PC-3 (cell line): ENCODE measurements at regions not wholly inside any gene's neighbourhood (a gene's known extent, or its start where the extent isn't known, plus 50 kb on each side); places are given as distances from the start of the nearest gene placed in this dataset.

Experiments used
- ATAC-seq: fragments of 200-7000 bp; cut with Tn5 transposase; 2 replicates; pipeline ENCODE4 v1.9.1; 2020; ENCODE audit warnings: mild to moderate bottlenecking, moderate library complexity
- BruUV-seq: library from RNA; stranded (reverse); fragments of 400-500 nt; replicated peaks from 2 replicates; lab custom pipeline; 2021; lab: Mats Ljungman, UMichigan
- CTCF ChIA-PET: fragments of 300-600 bp; sonication (Branson Sonifier 250); formaldehyde crosslinking; loops from one replicate; lab custom pipeline; 2022; ENCODE audit warnings: antibody characterized with exemption; lab: Charles Lee
- POLR2A ChIA-PET: fragments of 300-600 bp; sonication (Branson Sonifier 250); formaldehyde crosslinking; loops from one replicate; lab custom pipeline; 2022; ENCODE audit warnings: antibody characterized with exemption; ENCODE audit not compliant: unreplicated experiment; lab: Charles Lee
- DNase-seq: peaks from one replicate; pipeline ENCODE4 v3.0.0-alpha.2; 2015
- H2AFZ ChIP-seq: fragments of 300-600 bp; sonication (generic); 2 replicates; pipeline ENCODE4 v1.6.0; 2016; ENCODE audit warnings: antibody characterized with exemption, low read length
- H3F3A ChIP-seq: fragments of 300-600 bp; sonication (generic); one replicate; pipeline ENCODE4 v1.6.0; 2017; ENCODE audit warnings: antibody characterized with exemption, low read length, control low read depth, mild to moderate bottlenecking; ENCODE audit not compliant: unreplicated experiment
- H3K27ac ChIP-seq: fragments of 300-600 bp; sonication (generic); 2 replicates; pipeline ENCODE4 v1.5.1; 2016; ENCODE audit warnings: mild to moderate bottlenecking, low read length
- H3K27me3 ChIP-seq: fragments of 300-600 bp; sonication (generic); 2 replicates; pipeline ENCODE4 v1.6.1; 2016; ENCODE audit warnings: low read length, mixed read lengths
- H3K36me3 ChIP-seq: fragments of 300-600 bp; sonication (generic); 2 replicates; pipeline ENCODE4 v1.6.1; 2016; ENCODE audit warnings: low read depth, mixed run types, low read length, mixed read lengths
- H3K4me1 ChIP-seq: fragments of 300-600 bp; sonication (generic); 2 replicates; pipeline ENCODE4 v1.5.1; 2016; ENCODE audit warnings: low read length; ENCODE audit not compliant: insufficient read depth
- H3K4me2 ChIP-seq: fragments of 300-600 bp; sonication (generic); 2 replicates; pipeline ENCODE4 v1.6.0; 2016; ENCODE audit warnings: low read length
- H3K4me3 ChIP-seq: fragments of 300-600 bp; sonication (generic); 2 replicates; pipeline ENCODE4 v1.5.1; 2016; ENCODE audit warnings: mild to moderate bottlenecking, low read length, mixed read lengths
- H3K79me2 ChIP-seq: fragments of 300-600 bp; sonication (generic); 2 replicates; pipeline ENCODE4 v1.6.1; 2017; ENCODE audit warnings: low read length, mixed read lengths
- H3K9ac ChIP-seq: fragments of 300-600 bp; sonication (generic); 2 replicates; pipeline ENCODE4 v1.6.0; 2016; ENCODE audit warnings: mild to moderate bottlenecking, low read length
- H3K9me2 ChIP-seq: fragments of 300-600 bp; sonication (generic); replicated peaks from 2 replicates; pipeline ENCODE4 v1.6.1; 2016; ENCODE audit warnings: mixed run types, low read length, mixed read lengths
- H3K9me3 ChIP-seq: fragments of 300-600 bp; sonication (generic); 2 replicates; pipeline ENCODE4 v1.6.1; 2016; ENCODE audit warnings: low read length, mixed read lengths
- H4K20me1 ChIP-seq: fragments of 300-600 bp; sonication (generic); 2 replicates; pipeline ENCODE4 v1.6.1; 2016; ENCODE audit warnings: low read length, mixed read lengths
- CTCF ChIP-seq: fragments of 300-600 bp; sonication (generic); conservative IDR thresholded peaks from 2 replicates; pipeline ENCODE4 v1.5.1; 2017; ENCODE audit warnings: antibody characterized with exemption, low read depth, mild to moderate bottlenecking, low read length
- EZH2 ChIP-seq: fragments of 300-600 bp; sonication (generic); IDR thresholded peaks from one replicate; pipeline ENCODE4 v1.6.1; 2017; ENCODE audit warnings: antibody characterized with exemption, mild to moderate bottlenecking, low read length; ENCODE audit not compliant: unreplicated experiment
- EZH2phosphoT487 ChIP-seq: fragments of 300-600 bp; sonication (generic); IDR thresholded peaks from 2 replicates; pipeline ENCODE4 v1.6.1; 2018; ENCODE audit warnings: mild to moderate bottlenecking, antibody characterized with exemption, low read length, borderline replicate concordance
- intact Hi-C: fragments of 100-400 bp; cut with micrococcal nuclease; formaldehyde crosslinking; loops from 2 replicates; pipeline ENCODE4 v1.9.0; 2023

DNA sequence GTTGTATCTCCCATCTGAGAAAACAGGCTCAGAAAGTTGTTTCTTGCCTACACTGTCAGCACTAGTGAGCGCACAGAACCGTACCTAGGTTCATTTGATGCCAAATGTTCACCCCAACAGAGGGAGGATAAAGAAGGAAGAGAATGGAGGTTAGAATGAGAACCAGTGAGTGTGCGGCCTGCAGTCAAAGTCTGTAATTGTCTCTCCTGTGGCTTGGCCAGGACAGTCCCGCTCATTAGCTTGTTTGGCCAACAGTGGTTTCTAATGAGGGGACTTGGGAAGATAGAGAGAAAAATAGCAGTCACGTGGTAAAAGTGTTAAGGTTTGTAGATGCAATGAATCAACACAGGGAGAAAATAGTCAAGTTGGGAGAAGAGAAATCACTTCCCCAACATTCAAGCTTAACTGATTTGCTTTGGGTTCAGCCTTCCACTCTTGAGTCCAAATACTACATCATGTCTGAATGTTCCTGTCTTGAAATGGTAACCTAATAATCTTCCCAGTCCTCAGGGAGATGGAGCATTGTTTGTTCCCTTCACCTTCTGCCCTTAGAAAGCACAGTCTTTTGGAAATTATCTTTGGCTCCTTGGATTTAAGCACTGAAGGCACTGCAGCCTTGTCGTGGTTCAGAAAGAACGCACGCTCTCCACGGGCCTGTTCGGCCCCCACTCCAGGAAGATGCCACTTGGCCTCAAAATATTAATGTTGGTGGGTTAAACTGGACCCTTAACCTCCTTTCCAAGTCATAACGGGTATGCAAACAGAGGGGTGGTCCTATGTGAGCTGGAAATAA, 360.4 kb upstream of the ZNF32 start:
- H3K4me3 ChIP-seq = no peak overlapping the region
- ChIA-PET CTCF (no interaction called here), POLR2A (no interaction called here)
- DNase-seq (no peak), ATAC-seq (no peak)
- H3K4me1 ChIP-seq = no peaks in the 10 kb centered on the region
- H3K36me3 ChIP-seq = no peaks in the 10 kb centered on the region
- H3K27ac ChIP-seq = no peak overlapping the region
- no peaks in the 10 kb centered on the region for H3K9me3 ChIP-seq
- no peak overlapping the region for H3K4me2 ChIP-seq
- BruUV-seq = no TSS peak
- no peak for TF ChIP-seq EZH2phosphoT487
- no peak for TF ChIP-seq EZH2
- TF ChIP-seq CTCF = no peak
- intact Hi-C loops = no loop called here
- H3K27me3 ChIP-seq = no peaks in the 10 kb centered on the region
- H2AFZ ChIP-seq = no peak overlapping the region
- H3F3A ChIP-seq = no peaks in the 10 kb centered on the region
- no peaks in the 10 kb centered on the region for H3K9me2 ChIP-seq
- H4K20me1 ChIP-seq = no peaks in the 10 kb centered on the region
- H3K9ac ChIP-seq = no peak overlapping the region
- no peaks in the 10 kb centered on the region for H3K79me2 ChIP-seq

- Histone ChIP-seq H3K4me1 (no peaks in the 10 kb centered on the region), H3K27ac (no peak overlapping the region), H3K36me3 (no peaks in the 10 kb centered on the region), H3K79me2 (no peaks in the 10 kb centered on the region), H2AFZ (no peak overlapping the region), H3K9ac (no peak overlapping the region), H3F3A (no peaks in the 10 kb centered on the region), H3K9me3 (no peaks in the 10 kb centered on the region), H3K9me2 (no peaks in the 10 kb centered on the region), H3K27me3 (no peaks in the 10 kb centered on the region), H4K20me1 (no peaks in the 10 kb centered on the region), H3K4me3 (no peak overlapping the region), H3K4me2 (no peak overlapping the region)
- CTCF ChIA-PET = no interaction called here
- DNase-seq (peak; percentile 25), ATAC-seq (no peak)
- POLR2A ChIA-PET = no interaction called here
- intact Hi-C loops = no loop called here
- no TSS peak for BruUV-seq
- TF ChIP-seq EZH2 (no peak), EZH2phosphoT487 (no peak), CTCF (no peak)
Observed at GRCh38 chr10:44008270-44008916, 359.7 kb upstream of the ZNF32 start.

DNA sequence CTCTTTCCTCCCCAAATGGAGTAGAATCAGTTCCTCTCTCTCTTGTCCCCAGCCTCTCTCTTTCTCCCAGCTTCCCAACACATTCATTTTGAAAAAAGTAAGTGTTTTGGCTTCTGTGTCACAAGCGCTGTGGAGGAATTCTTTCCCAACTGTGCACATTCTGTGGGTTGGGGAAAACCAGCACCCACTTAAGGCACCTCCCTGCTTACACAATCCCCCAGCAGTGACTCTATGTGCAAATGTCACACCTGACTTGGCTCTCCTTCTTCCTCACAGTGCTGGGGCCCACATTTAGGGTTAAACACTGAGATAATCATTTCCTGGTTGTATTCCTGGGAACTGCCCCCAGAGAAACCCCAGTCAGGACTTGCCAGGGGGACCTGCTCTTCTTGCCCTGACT, 358.1 kb upstream of the ZNF32 start:
- no peak overlapping the region for H2AFZ ChIP-seq
- POLR2A ChIA-PET = no interaction called here

More for the DNA sequence above, 358.1 kb upstream of the ZNF32 start:
- BruUV-seq = no TSS peak
- Histone ChIP-seq H4K20me1 (no peaks in the 10 kb centered on the region), H3K9ac (no peak overlapping the region), H3K79me2 (no peaks in the 10 kb centered on the region), H3K36me3 (no peaks in the 10 kb centered on the region), H3K9me2 (no peaks in the 10 kb centered on the region), H3K27ac (no peak overlapping the region), H3K4me3 (no peak overlapping the region), H3K9me3 (no peaks in the 10 kb centered on the region), H3K27me3 (no peaks in the 10 kb centered on the region), H3K4me1 (no peaks in the 10 kb centered on the region), H3F3A (no peaks in the 10 kb centered on the region), H3K4me2 (no peak overlapping the region)
- no peak for ATAC-seq
- CTCF ChIA-PET = interaction anchor here (0.6 kb wide), 1 partner anchor 294 kb away, joined by 3 read pairs; no protein-coding TSS in a partner anchor
- TF ChIP-seq CTCF = no peak
- TF ChIP-seq EZH2phosphoT487 = no peak
- no peak for TF ChIP-seq EZH2
- no peak for DNase-seq
- intact Hi-C loops = no loop called here
